ENCODE measurements at regions not wholly inside any gene's neighbourhood (a gene's known extent, or its start where the extent isn't known, plus 50 kb on each side); places are given as distances from the start of the nearest gene placed in this dataset.

GRCh38 chr5:123813937-123814624, 302.1 kb downstream of the CSNK1G3 start:
- Histone ChIP-seq H3K4me3 (no peak overlapping the region), H3K9me3 (no peaks in the 10 kb centered on the region), H3K27ac (no peak overlapping the region), H3K4me1 (peaks cover 0 to 12% (median 0%) of the 10 kb centered on the region in 4 donors), H3K27me3 (no peaks in the 10 kb centered on the region), H3K36me3 (no peaks in the 10 kb centered on the region)
- TF ChIP-seq POLR2A (IDR thresholded peaks at IDR 0.05) = no peak
- TF ChIP-seq CTCF (IDR thresholded peaks at IDR 0.05) = no peak
- DNase-seq = no peak

- TF ChIP-seq CTCF (IDR thresholded peaks at IDR 0.05) = no peak
- TF ChIP-seq POLR2A (IDR thresholded peaks at IDR 0.05) = no peak
- no peaks in the 10 kb centered on the region for H3K27me3 ChIP-seq
- DNase-seq = no peak
- no peaks in the 10 kb centered on the region for H3K36me3 ChIP-seq
- H3K4me3 ChIP-seq = no peak overlapping the region
- peaks cover 0 to 12% (median 0%) of the 10 kb centered on the region in 4 donors for H3K4me1 ChIP-seq
- H3K27ac ChIP-seq = no peak overlapping the region
- no peaks in the 10 kb centered on the region for H3K9me3 ChIP-seq
Measured at GRCh38 chr5:123813264-123813663, 301.3 kb downstream of the CSNK1G3 start.

GRCh38 chr5:123811831-123812230, 299.9 kb downstream of the CSNK1G3 start:
- H3K36me3 ChIP-seq = no peaks in the 10 kb centered on the region
- no peaks in the 10 kb centered on the region for H3K9me3 ChIP-seq
- H3K4me1 ChIP-seq = peaks cover 0 to 12% (median 0%) of the 10 kb centered on the region in 4 donors
- no peak for DNase-seq
- no peak overlapping the region for H3K4me3 ChIP-seq
- H3K27ac ChIP-seq = no peak overlapping the region
- no peaks in the 10 kb centered on the region for H3K27me3 ChIP-seq
- no peak for TF ChIP-seq POLR2A (IDR thresholded peaks at IDR 0.05)
- TF ChIP-seq CTCF (IDR thresholded peaks at IDR 0.05) = no peak

GRCh38 chr5:123810746-123811340, 298.9 kb downstream of the CSNK1G3 start:
- Histone ChIP-seq H3K9me3 (no peaks in the 10 kb centered on the region), H3K27me3 (no peaks in the 10 kb centered on the region), H3K27ac (peak overlapping the region in 1 of 4 donors; percentile 11), H3K36me3 (no peaks in the 10 kb centered on the region), H3K4me3 (no peak overlapping the region), H3K4me1 (peaks cover 0 to 12% (median 0%) of the 10 kb centered on the region in 4 donors)
- no peak for DNase-seq
- TF ChIP-seq CTCF (IDR thresholded peaks at IDR 0.05) = no peak
- TF ChIP-seq POLR2A (IDR thresholded peaks at IDR 0.05) = no peak

GRCh38 chr5:123810253-123810652, 298.3 kb downstream of the CSNK1G3 start:
- TF ChIP-seq CTCF (IDR thresholded peaks at IDR 0.05) = no peak
- TF ChIP-seq POLR2A (IDR thresholded peaks at IDR 0.05) = no peak
- Histone ChIP-seq H3K27me3 (no peaks in the 10 kb centered on the region), H3K27ac (peak overlapping the region in 1 of 4 donors; percentile 11), H3K36me3 (no peaks in the 10 kb centered on the region), H3K9me3 (no peaks in the 10 kb centered on the region), H3K4me1 (peaks cover 0 to 12% (median 0%) of the 10 kb centered on the region in 4 donors), H3K4me3 (no peak overlapping the region)
- DNase-seq = no peak
